ENCODE measurements at regions not wholly inside any gene's neighbourhood (a gene's known extent, or its start where the extent isn't known, plus 50 kb on each side); places are given as distances from the start of the nearest gene placed in this dataset.

DNA sequence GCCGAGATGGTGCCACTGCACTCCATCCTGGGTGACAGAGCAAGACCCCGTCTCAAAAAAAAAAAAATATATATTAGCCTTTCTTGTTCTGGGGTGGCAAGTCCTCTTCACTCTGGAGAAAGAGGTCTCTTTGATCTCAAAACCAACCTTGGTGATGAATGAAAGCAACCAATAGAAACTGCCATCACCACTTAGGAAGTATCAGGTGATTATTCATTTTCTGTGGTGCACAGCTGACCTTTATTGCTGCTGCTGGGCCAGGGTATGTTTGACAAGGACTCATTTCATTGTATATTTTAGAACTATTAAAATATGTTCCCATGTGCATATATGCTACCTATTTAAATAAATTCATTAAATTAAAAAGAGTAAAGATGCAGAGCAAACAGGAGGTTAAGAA, 76.0 kb upstream of the KIT start:
- in situ Hi-C loops (cut with HindIII; ENCODE audit: low sequenced_read_pairs): no loop called here
- TF ChIP-seq, protein P1, sequence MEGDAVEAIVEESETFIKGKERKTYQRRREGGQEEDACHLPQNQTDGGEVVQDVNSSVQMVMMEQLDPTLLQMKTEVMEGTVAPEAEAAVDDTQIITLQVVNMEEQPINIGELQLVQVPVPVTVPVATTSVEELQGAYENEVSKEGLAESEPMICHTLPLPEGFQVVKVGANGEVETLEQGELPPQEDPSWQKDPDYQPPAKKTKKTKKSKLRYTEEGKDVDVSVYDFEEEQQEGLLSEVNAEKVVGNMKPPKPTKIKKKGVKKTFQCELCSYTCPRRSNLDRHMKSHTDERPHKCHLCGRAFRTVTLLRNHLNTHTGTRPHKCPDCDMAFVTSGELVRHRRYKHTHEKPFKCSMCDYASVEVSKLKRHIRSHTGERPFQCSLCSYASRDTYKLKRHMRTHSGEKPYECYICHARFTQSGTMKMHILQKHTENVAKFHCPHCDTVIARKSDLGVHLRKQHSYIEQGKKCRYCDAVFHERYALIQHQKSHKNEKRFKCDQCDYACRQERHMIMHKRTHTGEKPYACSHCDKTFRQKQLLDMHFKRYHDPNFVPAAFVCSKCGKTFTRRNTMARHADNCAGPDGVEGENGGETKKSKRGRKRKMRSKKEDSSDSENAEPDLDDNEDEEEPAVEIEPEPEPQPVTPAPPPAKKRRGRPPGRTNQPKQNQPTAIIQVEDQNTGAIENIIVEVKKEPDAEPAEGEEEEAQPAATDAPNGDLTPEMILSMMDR (IDR thresholded peaks at IDR 0.05; ENCODE audit: low read depth, low read length, missing control alignments): no peak
- no peak for DNase-seq (ENCODE audit: low read depth)
- H3K4me3 ChIP-seq (ENCODE audit: low read depth, low read length): no peak overlapping the region

DNA sequence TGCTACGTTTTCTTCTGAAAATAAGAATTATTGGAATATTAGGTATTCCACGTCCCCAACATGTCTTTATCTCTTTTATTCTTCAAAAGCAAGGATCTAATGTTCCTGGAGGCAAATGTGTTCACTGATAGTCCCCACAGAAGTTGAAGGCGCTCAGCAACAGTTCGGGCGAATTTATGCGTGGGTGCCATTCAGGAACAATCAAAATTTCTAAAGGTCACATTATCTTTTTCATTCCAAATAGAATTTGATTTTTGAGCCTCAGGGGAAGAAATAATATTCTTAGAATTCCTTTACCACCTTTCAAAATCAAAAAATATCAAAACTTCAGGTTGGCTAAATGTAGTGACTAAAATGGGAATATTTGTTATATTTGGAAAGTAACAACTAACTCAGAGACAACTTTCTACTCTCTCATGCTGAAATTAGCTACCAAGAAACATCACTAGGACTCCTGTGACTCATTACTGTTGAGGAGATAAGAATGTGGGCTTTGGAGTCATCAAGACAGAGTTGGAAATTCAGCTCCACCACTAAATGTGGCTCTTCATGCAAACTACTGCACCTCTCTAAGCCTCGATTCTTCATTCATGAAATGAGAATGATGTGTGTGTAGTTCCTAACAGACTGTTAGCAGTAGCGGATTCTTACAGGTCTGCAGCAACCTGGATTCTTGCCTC, 72.3 kb upstream of the KIT start:
- TF ChIP-seq, protein P1 (IDR thresholded peaks at IDR 0.05; ENCODE audit: low read depth, low read length, missing control alignments): no peak
- DNase-seq (ENCODE audit: low read depth): no peak
- in situ Hi-C loops (cut with HindIII; ENCODE audit: low sequenced_read_pairs): no loop called here
- H3K4me3 ChIP-seq (ENCODE audit: low read depth, low read length): no peak overlapping the region

DNA sequence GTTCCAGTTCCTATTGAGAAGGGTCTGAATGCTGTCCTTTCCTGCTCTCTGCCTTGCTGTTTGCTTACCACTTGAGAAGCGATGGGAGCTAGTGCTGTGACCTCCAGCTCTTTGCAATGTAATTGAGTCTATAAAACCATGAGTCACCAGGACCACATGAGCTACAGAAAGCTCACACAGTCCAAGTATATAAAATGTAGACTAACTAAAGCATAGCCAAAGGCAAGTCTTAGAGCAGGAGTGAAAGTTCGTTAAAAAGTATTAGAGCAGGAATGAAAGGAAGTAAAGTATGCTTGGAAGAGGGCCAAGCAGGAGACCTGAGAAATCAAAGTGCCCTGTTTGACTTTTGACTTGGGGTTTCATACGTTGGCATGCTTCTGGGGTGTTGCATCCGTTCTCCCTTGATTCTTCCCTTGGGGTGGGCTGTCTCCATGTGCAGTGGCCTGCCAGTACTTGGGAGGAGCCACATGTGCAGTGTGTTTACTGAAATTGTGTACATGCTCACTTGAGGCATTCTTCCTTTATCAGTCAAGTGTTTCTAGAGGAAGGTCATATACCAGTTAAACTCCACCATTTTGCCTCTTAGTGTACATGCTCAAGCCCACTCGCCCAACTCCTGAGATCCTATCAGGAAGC, 71.3 kb upstream of the KIT start:
- H3K4me3 ChIP-seq (ENCODE audit: low read depth, low read length): no peak overlapping the region
- in situ Hi-C loops (cut with HindIII; ENCODE audit: low sequenced_read_pairs): no loop called here
- peak; percentile 26 for DNase-seq (ENCODE audit: low read depth)
- TF ChIP-seq, protein P1 (IDR thresholded peaks at IDR 0.05; ENCODE audit: low read depth, low read length, missing control alignments): no peak

DNA sequence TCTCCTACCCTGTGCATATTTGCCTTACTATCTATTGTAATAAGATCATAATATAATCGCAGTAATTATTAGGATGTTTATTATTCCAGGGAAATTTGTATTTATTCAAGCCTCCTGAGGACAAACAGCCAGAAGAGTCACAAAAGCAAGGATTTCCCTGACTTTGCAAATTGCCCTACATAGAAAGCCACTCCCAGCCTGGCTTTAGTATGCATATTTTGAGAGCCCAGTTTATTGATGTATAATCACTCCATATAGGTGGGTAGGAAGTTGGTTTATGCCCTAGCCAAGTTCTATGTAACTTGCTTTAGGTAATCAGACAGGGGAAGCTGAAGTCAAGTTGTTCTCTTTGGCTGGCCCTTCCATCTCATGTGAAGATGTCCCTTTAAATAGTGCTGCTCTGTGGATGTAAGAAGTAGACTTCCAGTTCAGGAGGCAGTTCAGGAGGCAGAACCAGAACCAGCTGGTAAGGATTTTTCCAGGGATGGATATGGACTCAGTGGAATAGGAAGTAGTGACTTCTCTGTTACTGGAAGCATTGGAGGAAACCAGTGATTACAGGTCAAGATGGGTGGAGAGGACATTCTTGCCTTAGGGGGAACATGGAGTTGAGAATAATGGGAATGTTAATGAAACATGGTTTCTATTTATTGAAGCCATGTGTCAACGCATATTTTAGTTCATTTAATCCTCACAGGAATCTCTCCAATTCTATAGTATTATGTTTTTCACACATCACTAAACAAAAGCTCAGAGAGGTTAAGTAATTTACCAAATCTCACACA, 70.5 kb upstream of the KIT start:
- H3K4me3 ChIP-seq (ENCODE audit: low read depth, low read length): no peak overlapping the region
- TF ChIP-seq, protein P1 (IDR thresholded peaks at IDR 0.05; ENCODE audit: low read depth, low read length, missing control alignments): no peak
- in situ Hi-C loops (cut with HindIII; ENCODE audit: low sequenced_read_pairs): no loop called here
- DNase-seq (ENCODE audit: low read depth): no peak

DNA sequence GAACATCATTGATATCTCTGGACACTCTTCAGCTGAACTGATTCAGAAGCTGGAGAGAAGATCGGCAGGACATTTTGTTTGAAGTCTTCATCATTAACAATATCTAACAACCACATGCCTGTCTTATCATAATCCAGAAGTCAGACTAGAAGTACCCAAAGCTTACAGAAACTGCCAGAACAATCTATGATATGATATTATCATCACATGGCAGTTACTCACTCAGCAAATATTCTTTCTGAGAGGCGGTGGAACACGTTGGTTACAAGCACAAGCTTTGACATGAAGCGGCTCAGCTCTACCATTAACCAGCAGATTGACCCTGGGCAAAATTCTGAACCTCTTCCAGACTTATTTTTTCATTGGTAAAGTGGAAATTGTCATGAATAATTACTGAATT, 69.4 kb upstream of the KIT start:
- DNase-seq (ENCODE audit: low read depth): no peak
- in situ Hi-C loops (cut with HindIII; ENCODE audit: low sequenced_read_pairs): no loop called here

DNA sequence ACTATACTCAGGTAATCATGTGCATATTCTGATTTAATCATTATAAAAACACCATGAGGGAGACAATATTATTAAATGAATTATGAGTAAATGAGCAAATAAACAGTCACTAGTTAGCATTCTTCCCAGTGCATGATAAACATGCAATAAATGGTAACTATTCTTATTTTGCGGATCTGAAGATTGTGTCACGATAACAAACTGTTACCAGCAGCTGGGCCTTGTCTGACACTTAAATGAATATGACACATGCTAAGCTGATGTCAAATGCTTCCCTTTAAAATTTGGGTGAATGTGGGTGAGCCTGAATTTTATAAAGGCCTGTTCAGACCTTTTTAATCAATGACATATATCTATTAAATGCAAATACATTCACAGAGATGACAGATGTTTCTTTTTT, 68.2 kb upstream of the KIT start:
- TF ChIP-seq, protein P1 (IDR thresholded peaks at IDR 0.05; ENCODE audit: low read depth, low read length, missing control alignments): no peak
- H3K4me3 ChIP-seq (ENCODE audit: low read depth, low read length): no peak overlapping the region
- DNase-seq (ENCODE audit: low read depth): no peak
- in situ Hi-C loops (cut with HindIII; ENCODE audit: low sequenced_read_pairs): no loop called here

More for the DNA sequence above, 69.4 kb upstream of the KIT start:
- no peak overlapping the region for H3K4me3 ChIP-seq (ENCODE audit: low read depth, low read length)
- TF ChIP-seq, protein P1 (IDR thresholded peaks at IDR 0.05; ENCODE audit: low read depth, low read length, missing control alignments): no peak
